OCI-LY3 (cell line): ENCODE measurements at regions not wholly inside any gene's neighbourhood (a gene's known extent, or its start where the extent isn't known, plus 50 kb on each side); places are given as distances from the start of the nearest gene placed in this dataset.

Source experiments
- H2AFZ ChIP-seq: fragments of 200-600, 300-600 bp; shearing (Covaris generic); 2 replicates; pipeline ENCODE4 v1.6.0; 2014; ENCODE audit warnings: antibody characterized with exemption, low read depth, low read length
- H3K27ac ChIP-seq: fragments of 200-600, 300-600 bp; sonication (generic); 2 replicates; pipeline ENCODE4 v1.5.1; 2014; ENCODE audit warnings: mild to moderate bottlenecking, low read length, moderate library complexity, mixed read lengths
- H3K27me3 ChIP-seq: fragments of 200-600, 300-600 bp; sonication (generic); 2 replicates; pipeline ENCODE4 v1.6.1; 2014; ENCODE audit warnings: low read depth, low read length, mixed read lengths
- H3K36me3 ChIP-seq: fragments of 200-600, 300-600 bp; sonication (generic); replicated peaks from 2 replicates; pipeline ENCODE3; 2014; ENCODE audit warnings: low read depth, low read length, mixed read lengths
- H3K4me1 ChIP-seq: fragments of 300-600, 200-600 bp; sonication (generic); 2 replicates; pipeline ENCODE4 v1.6.1; 2014; ENCODE audit warnings: low read length, mixed read lengths
- H3K4me2 ChIP-seq: fragments of 200-600, 300-600 bp; sonication (generic); 2 replicates; pipeline ENCODE4 v1.6.1; 2014; ENCODE audit warnings: low read length, mixed read lengths
- H3K4me3 ChIP-seq: fragments of 300-600, 200-600 bp; sonication (generic); 2 replicates; pipeline ENCODE4 v1.5.1; 2014; ENCODE audit warnings: antibody characterized with exemption, mild to moderate bottlenecking, low read length, moderate library complexity
- H3K79me2 ChIP-seq: fragments of 300-600, 200-600 bp; shearing (Covaris generic); 2 replicates; pipeline ENCODE4 v1.6.1; 2014; ENCODE audit warnings: mild to moderate bottlenecking, low read length, mixed read lengths
- H3K9ac ChIP-seq: fragments of 300-600, 200-600 bp; shearing (Covaris generic); 2 replicates; pipeline ENCODE4 v1.6.0; 2014; ENCODE audit warnings: mild to moderate bottlenecking, low read length, moderate library complexity
- H3K9me3 ChIP-seq: fragments of 200-600, 300-600 bp; shearing (Covaris generic); 2 replicates; pipeline ENCODE4 v1.6.1; 2014; ENCODE audit warnings: low read length, mixed read lengths; ENCODE audit not compliant: insufficient read depth
- H4K20me1 ChIP-seq: fragments of 200-600, 300-600 bp; sonication (generic); 2 replicates; pipeline ENCODE4 v1.6.1; 2016; ENCODE audit warnings: low read length, mixed read lengths; ENCODE audit not compliant: insufficient read depth
- EZH2phosphoT487 ChIP-seq: fragments of 200-600 bp; shearing (Covaris generic); IDR thresholded peaks from 2 replicates; pipeline ENCODE4 v1.6.1; 2018; ENCODE audit warnings: antibody characterized with exemption, mixed run types, low read depth
- TF ChIP-seq, protein P1 (sequence below): fragments of 200-600, 300-600 bp; sonication (generic); IDR thresholded peaks from 2 replicates; pipeline ENCODE4 v1.5.1; 2014; ENCODE audit warnings: antibody characterized with exemption, low read length, low read depth

DNA sequence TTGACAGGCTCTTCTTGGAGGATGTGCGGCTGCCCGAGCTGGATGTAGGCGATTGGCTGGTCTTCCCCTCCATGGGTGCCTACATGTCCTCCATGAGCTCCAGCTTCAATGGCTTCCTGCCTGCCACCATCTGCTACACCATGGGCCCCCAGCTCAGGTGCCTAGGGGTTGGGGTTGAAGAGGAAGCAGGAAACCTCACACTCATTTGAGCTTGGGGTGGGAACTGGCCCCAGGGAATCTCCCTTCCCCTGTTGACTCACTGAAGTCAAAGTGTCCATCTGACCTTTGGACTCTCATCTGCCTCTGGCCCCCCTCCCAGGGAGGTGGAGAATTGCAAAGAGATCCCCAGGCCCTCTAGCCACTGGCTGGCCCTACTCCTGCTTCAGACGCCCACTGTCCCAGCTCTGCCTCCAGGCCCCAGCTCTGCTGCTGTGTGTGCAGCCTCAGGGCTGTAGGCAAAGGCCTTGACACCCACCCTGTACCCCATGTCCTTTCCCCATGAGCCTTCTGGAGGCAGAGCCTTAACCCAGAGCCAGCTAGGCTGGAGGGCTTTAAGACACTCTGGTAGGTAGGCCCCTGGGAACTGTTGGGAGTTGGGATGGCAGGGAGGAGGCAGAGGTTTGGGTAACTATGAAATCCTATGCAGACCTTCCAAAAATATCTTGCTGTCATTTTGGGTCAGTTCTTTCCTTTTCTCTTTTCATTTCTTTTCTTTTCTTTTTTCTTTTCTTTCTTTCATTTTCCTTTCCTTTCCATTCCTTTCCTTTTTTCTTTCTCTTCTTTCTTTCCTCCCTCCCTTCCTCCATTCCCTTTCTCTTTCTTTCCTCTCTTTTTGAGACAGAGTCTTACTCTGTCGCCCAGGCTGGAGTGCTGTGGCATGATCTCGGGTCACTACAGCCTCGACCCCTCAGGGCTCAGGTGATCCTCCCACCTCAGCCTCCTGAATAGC lies 66.9 kb upstream of the TINAGL1 start:
- TF ChIP-seq EZH2phosphoT487 = no peak
- TF ChIP-seq, protein P1, sequence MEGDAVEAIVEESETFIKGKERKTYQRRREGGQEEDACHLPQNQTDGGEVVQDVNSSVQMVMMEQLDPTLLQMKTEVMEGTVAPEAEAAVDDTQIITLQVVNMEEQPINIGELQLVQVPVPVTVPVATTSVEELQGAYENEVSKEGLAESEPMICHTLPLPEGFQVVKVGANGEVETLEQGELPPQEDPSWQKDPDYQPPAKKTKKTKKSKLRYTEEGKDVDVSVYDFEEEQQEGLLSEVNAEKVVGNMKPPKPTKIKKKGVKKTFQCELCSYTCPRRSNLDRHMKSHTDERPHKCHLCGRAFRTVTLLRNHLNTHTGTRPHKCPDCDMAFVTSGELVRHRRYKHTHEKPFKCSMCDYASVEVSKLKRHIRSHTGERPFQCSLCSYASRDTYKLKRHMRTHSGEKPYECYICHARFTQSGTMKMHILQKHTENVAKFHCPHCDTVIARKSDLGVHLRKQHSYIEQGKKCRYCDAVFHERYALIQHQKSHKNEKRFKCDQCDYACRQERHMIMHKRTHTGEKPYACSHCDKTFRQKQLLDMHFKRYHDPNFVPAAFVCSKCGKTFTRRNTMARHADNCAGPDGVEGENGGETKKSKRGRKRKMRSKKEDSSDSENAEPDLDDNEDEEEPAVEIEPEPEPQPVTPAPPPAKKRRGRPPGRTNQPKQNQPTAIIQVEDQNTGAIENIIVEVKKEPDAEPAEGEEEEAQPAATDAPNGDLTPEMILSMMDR = no peak
- H3K4me1 ChIP-seq = peaks cover 45% of the 10 kb centered on the region
- H2AFZ ChIP-seq = peak overlapping the region; percentile 39; the same call in 1 of the 2 replicates
- peak overlapping the region; percentile 56 for H3K4me2 ChIP-seq
- peak overlapping the region; percentile 41 for H3K27ac ChIP-seq
- no peaks in the 10 kb centered on the region for H3K27me3 ChIP-seq
- H3K9ac ChIP-seq = peak overlapping the region; percentile 24; the same call in 1 of the 2 replicates
- no peaks in the 10 kb centered on the region for H3K9me3 ChIP-seq
- H3K79me2 ChIP-seq = no peaks in the 10 kb centered on the region
- no peak overlapping the region for H3K4me3 ChIP-seq
- no peaks in the 10 kb centered on the region for H3K36me3 ChIP-seq
- no peaks in the 10 kb centered on the region for H4K20me1 ChIP-seq

DNA sequence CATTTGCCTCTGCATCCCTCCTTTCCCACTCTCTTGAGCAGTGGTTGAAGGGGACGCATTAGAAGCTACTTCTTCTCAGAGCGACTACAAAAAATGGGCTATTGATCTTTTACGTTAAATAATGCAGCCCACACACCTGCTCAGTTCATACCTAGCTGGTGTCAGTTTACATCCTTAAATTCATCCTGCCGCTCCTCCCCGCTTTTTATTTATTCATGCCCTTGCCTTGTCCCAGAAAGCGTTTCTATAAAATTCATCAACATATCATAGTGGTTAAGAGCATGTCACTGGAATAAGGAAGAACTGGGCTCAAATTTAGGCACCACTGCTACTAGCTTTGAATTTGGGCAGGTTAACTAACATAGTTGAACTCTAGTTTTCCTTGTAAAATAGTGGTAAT lies 66.0 kb upstream of the TINAGL1 start:
- no peaks in the 10 kb centered on the region for H3K36me3 ChIP-seq

DNA sequence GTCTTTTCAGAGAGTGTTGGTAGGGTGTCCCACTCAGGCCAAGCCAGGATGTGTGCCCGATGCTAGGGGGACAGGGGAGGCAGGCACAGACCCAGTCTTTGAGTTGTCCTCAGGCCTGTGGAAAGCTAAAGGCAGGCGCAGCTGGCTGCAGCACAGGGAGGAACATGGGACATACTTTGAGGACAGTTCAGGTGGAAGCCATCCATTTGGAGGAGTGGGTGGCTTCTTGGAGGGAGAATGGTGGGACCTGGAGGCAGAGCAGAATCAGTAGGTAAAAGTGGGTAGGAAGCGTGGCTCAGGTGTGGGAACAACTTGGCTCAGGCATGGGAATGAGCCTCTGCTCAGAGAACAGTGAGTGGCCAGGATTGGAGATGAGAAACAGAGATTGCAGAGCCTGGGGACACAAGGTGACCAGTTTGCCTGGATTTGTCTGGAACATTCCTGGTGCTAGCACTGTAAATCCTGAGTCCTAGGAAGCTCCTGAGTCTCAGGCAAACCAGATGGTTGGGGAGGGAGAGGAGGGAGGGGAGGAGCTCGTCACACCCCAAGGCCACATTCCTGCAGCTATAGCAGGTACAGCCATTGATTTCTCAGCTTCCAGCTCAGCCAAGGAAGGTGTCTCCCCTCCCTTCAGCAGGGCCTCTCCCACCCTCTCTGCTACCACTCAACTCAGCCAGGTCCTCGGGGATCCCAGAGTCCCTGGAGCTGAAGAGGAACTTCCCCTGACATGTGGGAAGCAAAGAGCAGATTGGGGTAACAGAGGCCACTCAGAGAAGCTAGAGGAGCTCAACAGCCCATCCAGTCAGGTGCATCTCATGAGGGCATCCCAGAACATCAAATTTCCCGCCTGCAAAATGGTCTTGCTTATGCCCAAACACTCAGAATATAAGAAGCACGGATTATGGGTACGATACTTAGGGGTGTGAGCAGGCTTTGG lies 65.2 kb upstream of the TINAGL1 start:
- no peaks in the 10 kb centered on the region for H3K36me3 ChIP-seq
- no peak overlapping the region for H3K27ac ChIP-seq
- no peak overlapping the region for H3K9ac ChIP-seq
- no peaks in the 10 kb centered on the region for H3K9me3 ChIP-seq
- H4K20me1 ChIP-seq = no peaks in the 10 kb centered on the region
- H2AFZ ChIP-seq = no peak overlapping the region
- H3K27me3 ChIP-seq = no peaks in the 10 kb centered on the region
- TF ChIP-seq, protein P1 = no peak
- no peak for TF ChIP-seq EZH2phosphoT487
- no peak overlapping the region for H3K4me3 ChIP-seq
- H3K4me1 ChIP-seq = peaks cover 37% of the 10 kb centered on the region
- H3K79me2 ChIP-seq = no peaks in the 10 kb centered on the region
- no peak overlapping the region for H3K4me2 ChIP-seq

More for the DNA sequence above, 66.0 kb upstream of the TINAGL1 start:
- H3K9ac ChIP-seq = no peak overlapping the region
- no peak overlapping the region for H2AFZ ChIP-seq
- TF ChIP-seq, protein P1 = no peak
- TF ChIP-seq EZH2phosphoT487 = no peak
- no peaks in the 10 kb centered on the region for H4K20me1 ChIP-seq
- H3K4me3 ChIP-seq = no peak overlapping the region
- peaks cover 45% of the 10 kb centered on the region for H3K4me1 ChIP-seq
- H3K9me3 ChIP-seq = no peaks in the 10 kb centered on the region
- H3K27ac ChIP-seq = no peak overlapping the region
- H3K27me3 ChIP-seq = no peaks in the 10 kb centered on the region
- H3K79me2 ChIP-seq = no peaks in the 10 kb centered on the region
- H3K4me2 ChIP-seq = no peak overlapping the region
